ENCODE measurements at regions not wholly inside any gene's neighbourhood (a gene's known extent, or its start where the extent isn't known, plus 50 kb on each side); places are given as distances from the start of the nearest gene placed in this dataset.

- H3K27ac ChIP-seq (ENCODE audit: low read depth in 1 of 2, low read length in 2 of 2), result no peak overlapping the region
- H3K36me3 ChIP-seq (ENCODE audit: insufficient read depth, low read length), result no peaks in the 10 kb centered on the region
- no peaks in the 10 kb centered on the region for H3K4me1 ChIP-seq (ENCODE audit: insufficient read depth, low read length)
- no peak for DNase-seq
- no peak for TF ChIP-seq CTCF (IDR thresholded peaks at IDR 0.05)
- ChIA-PET POLR2A (no interaction called here), CTCF (no interaction called here)
- H3K27me3 ChIP-seq (ENCODE audit: control insufficient read depth in 1 of 2, insufficient read depth in 2 of 2, low read length in 2 of 2), result no peaks in the 10 kb centered on the region
- ATAC-seq (ENCODE audit: poor library complexity), result no peak
- no peak overlapping the region for H3K4me3 ChIP-seq (ENCODE audit: low read length)
- H3K27me3 Mint-ChIP-seq, result no peaks in the 10 kb centered on the region
- peaks cover 4% of the 10 kb centered on the region for H3K9me3 Mint-ChIP-seq
- intact Hi-C loops (cut with DNase I, micrococcal nuclease), result no loop called here
- H3K27ac Mint-ChIP-seq, result no peak overlapping the region
- no peaks in the 10 kb centered on the region for H3K4me1 Mint-ChIP-seq (ENCODE audit: low read depth)
- H3K9me3 ChIP-seq (ENCODE audit: control insufficient read depth in 1 of 2, insufficient read depth in 1 of 2, low read length in 2 of 2), result peaks cover 0 to 8% of the 10 kb centered on the region in 2 experiments
- no peaks in the 10 kb centered on the region for H3K36me3 Mint-ChIP-seq (ENCODE audit: low read depth)
- H3K4me3 Mint-ChIP-seq, result no peak overlapping the region
These were observed 837.9 kb downstream of the OTOL1 start for GRCh38 chr3:162334537-162334936.

DNA sequence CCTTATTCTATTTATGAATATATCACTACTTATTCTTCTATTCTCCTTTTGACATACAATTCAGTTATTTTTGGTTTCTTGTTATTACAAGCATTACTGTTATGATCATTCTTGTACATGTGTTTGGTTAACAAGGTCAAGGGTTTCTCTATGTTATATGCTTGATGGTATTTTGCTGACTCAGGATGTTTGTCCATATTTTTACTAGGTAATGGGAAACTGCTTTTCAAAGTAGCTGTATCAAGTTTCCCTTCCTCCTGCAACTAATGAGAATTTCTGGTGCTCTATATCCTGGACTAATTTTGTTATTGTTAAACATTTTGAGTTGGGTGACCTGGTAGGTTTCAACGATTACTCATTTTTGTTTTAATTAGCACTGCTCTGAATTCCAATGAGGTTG lies 841.0 kb downstream of the OTOL1 start:
- H3K27me3 Mint-ChIP-seq, result no peaks in the 10 kb centered on the region
- H3K4me1 ChIP-seq (ENCODE audit: insufficient read depth, low read length), result no peaks in the 10 kb centered on the region
- H3K9me3 Mint-ChIP-seq, result peaks cover 4% of the 10 kb centered on the region
- no peak for ATAC-seq (ENCODE audit: poor library complexity)
- TF ChIP-seq CTCF (IDR thresholded peaks at IDR 0.05), result no peak
- peaks cover 0 to 5% of the 10 kb centered on the region in 2 experiments for H3K9me3 ChIP-seq (ENCODE audit: control insufficient read depth in 1 of 2, insufficient read depth in 1 of 2, low read length in 2 of 2)
- H3K27me3 ChIP-seq (ENCODE audit: control insufficient read depth in 1 of 2, insufficient read depth in 2 of 2, low read length in 2 of 2), result no peaks in the 10 kb centered on the region
- no peak overlapping the region for H3K4me3 ChIP-seq (ENCODE audit: low read length)
- DNase-seq, result no peak
- H3K36me3 Mint-ChIP-seq (ENCODE audit: low read depth), result no peaks in the 10 kb centered on the region
- no peaks in the 10 kb centered on the region for H3K36me3 ChIP-seq (ENCODE audit: insufficient read depth, low read length)
- no peaks in the 10 kb centered on the region for H3K4me1 Mint-ChIP-seq (ENCODE audit: low read depth)
- CTCF ChIA-PET, result no interaction called here
- intact Hi-C loops (cut with DNase I, micrococcal nuclease), result no loop called here
- no peak overlapping the region for H3K27ac Mint-ChIP-seq
- POLR2A ChIA-PET, result no interaction called here
- H3K4me3 Mint-ChIP-seq, result no peak overlapping the region
- no peak overlapping the region for H3K27ac ChIP-seq (ENCODE audit: low read depth in 1 of 2, low read length in 2 of 2)

DNA sequence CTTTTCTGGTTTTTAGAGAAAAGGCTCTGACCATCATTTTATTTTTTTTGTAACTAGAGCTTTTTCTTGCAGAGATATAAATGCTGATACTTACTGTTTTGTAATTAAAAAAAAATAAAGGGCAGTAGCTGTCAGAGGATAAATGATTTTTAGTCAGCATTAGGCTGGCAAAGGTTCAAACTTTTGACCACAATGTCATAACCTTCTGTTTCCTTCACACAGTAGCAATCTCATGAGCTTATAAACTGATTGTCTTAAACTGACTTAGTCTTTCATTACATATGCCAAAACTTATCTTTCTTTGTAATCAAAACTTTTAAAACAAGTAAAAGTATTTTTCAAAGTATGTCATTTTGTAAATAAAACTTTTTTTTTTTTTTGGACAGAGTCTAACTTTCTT lies 841.9 kb downstream of the OTOL1 start:
- TF ChIP-seq CTCF (IDR thresholded peaks at IDR 0.05), result no peak
- Histone ChIP-seq H3K9me3 (ENCODE audit: control insufficient read depth in 1 of 2, insufficient read depth in 1 of 2, low read length in 2 of 2) (peaks cover 0 to 5% of the 10 kb centered on the region in 2 experiments), H3K27ac (ENCODE audit: low read depth in 1 of 2, low read length in 2 of 2) (no peak overlapping the region), H3K36me3 (ENCODE audit: insufficient read depth, low read length) (no peaks in the 10 kb centered on the region), H3K4me1 (ENCODE audit: insufficient read depth, low read length) (no peaks in the 10 kb centered on the region), H3K27me3 (ENCODE audit: control insufficient read depth in 1 of 2, insufficient read depth in 2 of 2, low read length in 2 of 2) (no peaks in the 10 kb centered on the region), H3K4me3 (ENCODE audit: low read length) (no peak overlapping the region)
- Mint-ChIP-seq H3K36me3 (ENCODE audit: low read depth) (no peaks in the 10 kb centered on the region), H3K9me3 (peaks cover 4% of the 10 kb centered on the region), H3K4me3 (no peak overlapping the region), H3K27me3 (no peaks in the 10 kb centered on the region), H3K4me1 (ENCODE audit: low read depth) (no peaks in the 10 kb centered on the region), H3K27ac (no peak overlapping the region)
- ChIA-PET CTCF (no interaction called here), POLR2A (no interaction called here)
- intact Hi-C loops (cut with DNase I, micrococcal nuclease), result no loop called here
- DNase-seq, result no peak
- no peak for ATAC-seq (ENCODE audit: poor library complexity)

Data from CD4-positive, alpha-beta T cell (primary cell).